Stimulated activated CD4-positive, alpha-beta T cell treated with anti-CD3 and anti-CD28 coated beads, Interleukin-4, amount 100 ng/mL, for 48 hours (primary cell): ENCODE measurements at regions not wholly inside any gene's neighbourhood (a gene's known extent, or its start where the extent isn't known, plus 50 kb on each side); places are given as distances from the start of the nearest gene placed in this dataset.
"Not testable (repeated sequence)": the region's sequence is repeated elsewhere in the genome, so short reads cannot be mapped to it uniquely, and the experiment has no call there.

Experiments
- DNase-seq, 2 donors: peaks; one replicate each; pipeline ENCODE4 v3.0.0-alpha.2; 2020; ENCODE audit warnings: low read depth in 2 of 2

DNA sequence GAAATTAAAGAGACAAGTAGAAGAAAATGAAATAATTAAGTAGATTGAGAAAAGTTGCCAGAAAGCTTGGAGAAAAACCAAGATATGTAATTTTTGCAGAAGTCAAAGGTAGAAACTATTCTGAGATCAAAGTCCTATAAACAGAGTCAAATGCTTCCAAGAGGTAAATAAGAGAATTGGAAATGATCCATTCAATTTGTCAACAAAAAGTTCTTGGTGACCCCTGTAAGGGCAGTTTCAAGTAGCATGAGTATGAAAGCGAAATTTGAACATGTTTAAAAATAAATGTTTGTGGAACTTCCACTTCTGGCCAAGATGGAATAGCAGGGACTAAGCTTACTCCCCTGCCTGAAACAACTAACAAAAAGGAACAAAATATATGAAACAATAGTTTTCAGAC, 562.0 kb downstream of the SMARCA1 start:
- DNase-seq = no peak

DNA sequence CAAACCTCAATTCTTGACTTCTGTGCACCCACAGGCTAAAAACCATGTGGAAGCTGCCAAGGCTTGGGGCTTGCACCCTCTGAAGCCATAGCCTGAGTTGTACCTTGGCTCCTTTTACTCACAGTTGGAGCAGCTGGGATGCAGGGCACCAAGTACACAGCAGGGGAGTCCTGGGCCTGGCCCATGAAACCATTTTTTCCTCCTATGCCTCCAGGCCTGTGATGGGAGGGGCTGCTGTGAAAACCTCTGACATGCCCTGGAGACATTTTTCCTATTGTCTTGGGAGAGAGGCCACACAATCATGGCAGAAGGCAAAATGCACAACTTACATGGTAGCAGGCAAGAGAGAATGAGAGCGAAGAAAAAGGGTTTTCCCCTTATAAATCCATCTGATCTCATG, 568.6 kb downstream of the SMARCA1 start:
- not testable (repeated sequence) for DNase-seq

DNA sequence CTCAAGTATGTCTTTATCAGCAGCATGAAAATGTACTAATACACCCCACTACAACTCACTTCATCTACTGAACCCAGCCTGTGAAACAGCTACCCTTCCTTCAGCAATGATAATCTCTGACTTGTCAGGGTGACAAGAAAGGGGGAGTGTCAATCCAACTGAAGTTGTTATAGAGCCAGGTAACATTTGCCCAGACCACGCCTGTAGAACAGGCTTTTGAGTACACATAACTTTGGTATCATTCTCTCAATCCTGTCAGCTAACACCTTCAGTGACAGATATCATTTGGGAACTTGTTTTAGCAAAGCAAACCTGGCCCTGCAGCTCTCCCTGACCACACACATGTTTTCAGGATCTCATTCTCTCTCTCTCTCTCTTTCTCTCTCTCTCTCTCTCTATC, 592.2 kb downstream of the SMARCA1 start:
- DNase-seq = no peak

DNA sequence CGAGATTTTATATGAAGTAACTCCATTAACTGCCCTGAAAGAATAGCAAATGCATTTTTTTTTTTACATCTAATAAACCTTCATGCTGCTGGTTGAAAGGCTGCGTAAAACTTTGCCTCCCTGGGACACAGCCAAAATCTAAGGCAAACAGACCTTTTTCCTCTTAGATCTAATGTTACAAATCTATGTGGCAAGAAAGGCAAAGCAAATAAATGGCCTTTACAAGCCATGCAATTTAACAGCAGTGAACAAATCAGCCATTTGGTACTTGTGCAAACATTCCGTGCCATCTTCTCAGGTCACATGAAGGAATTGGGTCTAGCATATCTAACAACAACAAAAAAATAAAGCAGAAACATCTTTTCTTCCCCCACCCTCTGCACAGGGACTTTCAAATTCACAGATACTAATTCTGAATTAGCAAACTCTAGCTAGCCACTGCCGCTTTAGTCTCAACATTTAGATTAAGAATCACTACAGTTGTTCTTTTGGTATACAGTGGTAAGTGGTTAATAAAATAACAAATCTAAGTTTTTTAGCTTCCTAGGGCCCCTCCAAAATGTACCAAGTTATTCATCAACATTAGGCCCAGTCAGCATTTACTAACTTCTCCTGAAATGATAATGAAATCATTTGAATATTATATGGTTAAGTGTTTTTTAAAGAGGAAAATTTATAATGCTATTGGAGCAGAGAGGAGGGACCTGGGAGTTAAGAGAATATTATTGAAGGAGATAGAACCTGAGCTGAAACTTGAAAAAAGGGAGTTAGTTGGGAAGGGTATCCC, 593.8 kb downstream of the SMARCA1 start:
- DNase-seq = no peak

DNA sequence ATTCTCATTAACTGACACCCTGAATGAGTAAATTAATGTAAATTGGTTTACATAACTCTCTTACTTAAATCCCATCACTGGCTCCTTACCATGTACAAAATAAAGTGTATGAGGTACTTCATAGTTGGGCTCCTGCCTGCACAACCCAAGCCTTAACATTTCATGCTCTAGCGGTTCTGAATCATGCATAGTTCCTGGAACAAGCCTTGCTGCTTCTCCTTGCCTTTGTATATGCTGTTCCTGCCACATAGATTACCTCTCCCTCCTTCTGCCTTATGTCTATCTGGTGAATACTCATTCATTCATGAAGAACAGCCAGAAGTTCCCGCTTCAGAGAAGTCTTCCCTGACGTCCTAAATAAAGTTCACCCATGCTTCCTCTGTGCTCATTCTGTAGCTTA, 594.7 kb downstream of the SMARCA1 start:
- no peak for DNase-seq

DNA sequence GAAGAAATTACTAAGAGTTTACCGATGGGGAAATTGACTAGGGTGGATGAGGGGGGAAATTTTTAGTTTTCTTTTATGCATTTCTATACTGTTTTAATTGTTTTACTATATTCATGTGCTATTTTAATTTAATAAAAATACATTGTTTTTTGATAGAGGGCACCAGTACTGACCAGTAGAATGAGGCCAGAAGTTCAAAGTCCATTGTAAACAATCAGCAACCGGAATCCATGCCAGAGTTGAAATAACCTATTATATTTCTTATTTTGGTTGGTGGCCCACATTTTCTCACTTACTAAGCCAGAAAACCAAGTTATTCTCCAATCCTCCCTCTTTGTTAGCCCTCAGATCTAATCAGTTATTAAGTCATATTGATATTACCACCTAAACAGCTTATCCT, 595.9 kb downstream of the SMARCA1 start:
- no peak for DNase-seq

DNA sequence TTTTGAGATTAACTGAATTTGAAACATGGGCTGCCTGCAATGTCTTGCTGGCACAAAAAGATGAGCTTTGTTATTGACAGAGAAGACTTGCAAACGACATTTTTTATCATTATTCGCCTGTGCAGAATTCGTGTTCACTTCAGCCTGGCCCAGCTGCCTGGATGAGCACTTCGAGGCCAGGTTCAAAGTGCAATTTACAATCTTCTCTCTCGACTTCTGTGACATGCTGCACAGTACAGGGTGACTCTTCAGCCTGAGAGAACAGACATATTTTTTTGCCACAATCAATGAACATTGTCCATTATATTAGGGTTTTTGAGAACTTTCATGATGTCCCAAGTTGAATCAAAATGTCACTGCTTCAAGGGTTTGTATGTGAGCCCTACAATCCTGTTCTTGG, 616.5 kb downstream of the SMARCA1 start:
- DNase-seq = no peak

DNA sequence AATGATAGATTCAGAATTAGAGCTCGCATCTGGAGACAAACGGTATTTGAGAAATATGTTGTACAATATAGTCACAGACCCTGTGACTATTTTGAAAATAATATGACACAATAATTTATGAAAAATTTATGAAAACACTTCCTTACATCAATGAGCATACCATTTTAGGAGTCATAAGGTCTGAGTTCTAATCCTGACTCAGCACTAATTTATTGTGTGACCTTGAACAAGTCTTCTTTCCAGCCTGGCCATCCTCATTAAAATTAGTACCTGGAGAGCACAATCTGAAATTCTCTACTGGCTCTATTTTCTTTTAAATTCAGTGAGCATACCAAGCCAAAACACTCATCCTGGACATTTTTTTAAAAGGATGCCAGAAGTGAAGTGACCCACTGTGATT, 622.3 kb downstream of the SMARCA1 start:
- no peak for DNase-seq

DNA sequence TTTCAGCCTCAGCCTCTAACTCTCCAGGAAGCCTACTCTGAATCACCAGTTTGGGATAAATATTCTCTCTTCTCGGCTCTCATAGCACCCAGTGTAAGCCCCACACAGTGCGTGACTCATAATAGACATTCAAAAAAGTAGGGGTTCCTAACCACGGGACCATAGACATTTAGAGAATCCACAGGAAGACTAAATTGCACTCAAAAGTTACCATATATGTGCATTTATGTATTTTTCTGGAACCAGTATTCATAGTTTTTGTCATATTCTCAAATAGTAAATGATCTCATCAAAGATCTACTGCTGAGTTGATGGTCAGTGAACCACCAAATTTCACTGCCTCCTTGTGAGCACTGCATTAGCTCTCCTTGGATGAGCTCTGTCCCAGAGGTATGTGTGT, 625.7 kb downstream of the SMARCA1 start:
- DNase-seq = no peak

DNA sequence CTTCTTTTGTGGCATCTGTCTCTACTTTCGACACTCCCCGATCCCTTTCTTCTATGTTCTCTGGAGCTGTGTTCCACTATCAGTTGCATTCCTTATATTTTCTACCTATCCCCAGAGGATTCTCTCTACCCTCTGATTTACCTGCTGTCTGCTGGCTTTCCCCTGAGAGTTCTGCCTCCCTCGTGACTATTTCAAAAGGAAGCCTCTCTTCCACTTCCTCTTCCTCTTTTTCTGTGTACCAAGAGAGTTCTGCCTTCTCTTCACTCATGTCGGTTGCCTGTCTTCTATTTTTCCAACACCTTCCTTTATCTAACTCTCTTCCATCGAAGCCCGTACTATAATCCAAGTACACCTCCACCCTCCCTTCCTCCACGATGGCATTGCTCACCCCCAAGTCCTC, 631.7 kb downstream of the SMARCA1 start:
- DNase-seq = no peak

DNA sequence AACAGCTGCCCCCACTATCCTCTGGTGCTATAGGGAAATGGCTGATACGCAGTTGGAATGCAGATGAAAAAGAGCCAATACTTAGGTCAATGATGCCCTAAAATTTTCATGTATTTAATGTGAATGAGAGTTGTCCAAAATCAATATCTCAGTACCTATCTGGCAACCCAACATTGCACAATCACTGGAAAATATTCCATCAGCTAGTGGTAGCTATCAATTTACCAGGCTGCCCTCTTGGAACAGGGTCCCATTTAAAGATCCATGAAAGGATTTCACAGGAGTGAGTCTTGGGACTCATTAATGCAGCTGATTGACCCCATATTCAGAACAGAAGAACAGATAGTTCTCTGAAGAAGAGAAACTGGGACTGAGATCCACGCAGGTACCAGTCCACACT, 638.9 kb downstream of the SMARCA1 start:
- no peak for DNase-seq

DNA sequence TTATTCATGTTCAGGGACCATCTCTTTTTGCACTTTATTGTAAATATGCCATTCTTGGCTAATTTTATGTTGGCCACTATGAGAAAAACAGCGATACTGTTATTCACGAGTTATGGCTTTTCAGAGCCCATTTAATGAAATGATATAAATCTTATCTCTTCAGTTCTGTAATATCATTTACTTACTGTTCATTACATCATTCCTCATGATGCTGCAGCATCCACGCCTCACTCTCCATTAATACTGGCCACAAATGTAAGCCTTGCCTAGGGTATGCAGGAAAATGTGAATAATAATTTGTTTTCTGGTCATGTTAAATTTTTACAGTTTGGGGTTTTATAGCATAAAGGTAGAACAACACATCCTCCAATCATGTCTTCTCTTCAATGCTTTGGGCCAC, 639.6 kb downstream of the SMARCA1 start:
- no peak for DNase-seq

DNA sequence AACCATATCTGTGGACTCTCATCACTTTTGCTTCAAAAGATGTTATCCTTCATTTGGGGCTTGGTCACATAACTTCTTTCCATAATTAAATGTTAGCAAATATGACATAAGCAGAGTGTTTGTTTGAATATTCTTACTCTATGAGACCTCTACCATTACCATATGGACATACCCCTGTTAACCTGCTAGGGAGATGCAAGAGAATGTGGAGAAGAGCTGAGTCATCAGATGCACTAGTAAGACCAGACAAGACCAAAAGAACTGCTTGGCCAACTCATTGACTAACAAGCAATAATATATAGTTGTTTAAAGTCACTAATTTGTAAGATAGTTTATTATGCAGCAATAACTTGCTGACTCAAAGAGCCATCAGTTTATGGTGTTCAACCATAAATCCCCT, 652.9 kb downstream of the SMARCA1 start:
- no peak for DNase-seq

DNA sequence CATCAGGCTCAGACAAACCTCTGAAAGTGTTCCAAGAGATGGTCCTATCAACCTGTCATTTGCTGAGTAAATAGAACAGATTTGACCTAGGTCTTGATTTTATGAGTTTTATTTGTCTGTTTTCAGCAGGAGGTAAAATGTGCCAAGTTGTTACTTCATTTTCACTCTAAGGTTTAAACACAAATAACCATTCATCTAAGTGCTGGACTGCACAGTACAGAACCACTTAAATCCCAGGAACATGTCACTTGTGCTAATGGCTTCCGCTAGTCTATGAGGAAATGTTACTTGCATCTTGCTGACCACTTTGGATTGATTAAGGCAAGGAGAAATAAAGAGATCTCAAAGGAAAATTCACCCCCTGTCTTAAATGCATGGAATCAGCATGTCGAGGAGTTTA, 660.7 kb downstream of the SMARCA1 start:
- DNase-seq = no peak

DNA sequence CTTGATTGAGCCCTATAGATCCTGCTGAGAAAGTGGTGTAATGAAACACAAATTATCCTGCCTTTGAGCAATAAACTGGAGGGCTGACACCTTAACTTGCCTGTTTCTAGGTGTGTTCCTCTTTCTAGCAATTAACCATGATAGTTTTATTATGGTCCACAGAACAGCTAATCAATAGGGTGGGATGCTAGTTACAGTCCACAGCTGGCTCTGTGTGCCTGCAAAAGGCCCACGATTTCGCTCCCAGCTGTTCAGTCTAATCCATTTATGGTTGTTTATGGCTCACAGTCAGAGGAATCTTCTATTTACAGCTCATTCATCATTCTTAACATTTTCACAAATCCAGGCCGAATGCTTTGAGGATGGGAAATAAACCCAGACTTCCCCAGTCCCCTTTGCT, 674.9 kb downstream of the SMARCA1 start:
- no peak for DNase-seq

DNA sequence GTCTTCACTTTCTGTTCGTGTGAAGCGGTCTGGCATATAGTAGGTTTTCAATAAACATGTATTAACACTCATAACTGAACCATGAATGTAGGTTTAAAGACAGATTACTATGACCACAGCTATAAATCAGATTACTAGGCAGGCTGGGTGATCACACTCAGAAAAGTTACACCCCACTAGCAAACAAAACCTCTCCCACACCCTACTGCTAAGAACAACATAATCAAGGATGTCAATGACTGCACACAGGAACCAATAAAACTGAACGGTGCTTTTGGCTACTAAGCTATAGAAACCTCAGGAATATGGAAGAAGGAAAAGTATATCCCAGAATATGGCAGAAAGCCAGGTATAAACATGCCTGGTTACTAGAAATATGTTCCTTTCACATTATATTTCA, 676.9 kb downstream of the SMARCA1 start:
- no peak for DNase-seq

DNA sequence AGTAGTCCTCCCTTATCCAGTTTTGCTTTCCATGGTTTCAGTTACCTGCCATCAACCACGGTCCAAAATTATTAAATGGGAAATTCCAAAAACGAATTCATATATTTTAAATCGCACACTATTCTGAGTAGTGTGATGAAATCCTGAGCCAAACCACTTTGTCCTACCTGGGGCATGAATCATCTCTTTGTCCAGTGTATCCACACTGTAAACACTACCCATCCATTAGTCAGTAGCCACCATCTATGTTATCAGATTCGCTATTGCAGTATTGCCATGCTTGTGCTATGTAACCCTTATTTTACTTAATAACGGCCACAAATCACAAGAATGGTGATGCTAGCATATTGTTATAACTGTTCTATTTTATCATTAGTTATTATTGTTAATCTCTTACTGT, 704.6 kb downstream of the SMARCA1 start:
- no peak for DNase-seq

DNA sequence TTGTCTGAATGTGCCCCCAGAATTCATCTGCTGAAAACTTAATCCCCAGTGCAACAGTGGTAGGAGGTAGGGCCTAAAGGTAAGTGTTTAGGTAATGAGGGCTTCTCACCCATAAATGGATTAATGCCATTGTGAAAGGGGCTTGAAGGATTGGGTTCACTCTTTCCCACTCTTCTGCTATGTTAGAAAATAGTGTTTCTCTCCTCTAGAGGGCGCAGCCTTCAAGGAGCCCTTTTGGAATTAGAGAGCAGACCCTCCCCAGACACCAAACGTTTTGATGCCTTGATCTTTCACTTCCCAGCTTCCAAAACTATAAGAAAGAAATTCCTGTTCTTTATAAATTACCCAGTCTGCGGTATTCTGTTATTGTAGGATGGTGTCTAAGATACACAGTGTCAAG, 706.4 kb downstream of the SMARCA1 start:
- no peak for DNase-seq

DNA sequence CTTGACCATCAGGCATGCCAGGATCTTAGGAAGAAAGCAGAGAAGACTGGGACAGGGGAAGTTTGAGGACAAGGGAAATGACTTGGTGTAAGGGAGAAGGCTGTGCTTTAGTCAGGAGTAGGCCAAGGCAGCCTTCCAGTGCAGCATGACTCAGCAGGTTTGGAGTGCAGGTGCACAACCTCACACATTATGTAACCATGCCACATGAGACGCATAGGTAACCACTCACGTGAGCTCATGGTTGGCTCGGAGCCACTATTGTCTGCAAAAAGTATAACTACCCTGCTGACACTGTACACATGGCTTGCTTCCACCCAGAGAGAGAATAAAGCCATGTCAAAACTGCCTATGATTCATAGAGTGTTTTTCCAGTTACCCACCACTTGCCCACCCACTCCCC, 715.9 kb downstream of the SMARCA1 start:
- DNase-seq = no peak

DNA sequence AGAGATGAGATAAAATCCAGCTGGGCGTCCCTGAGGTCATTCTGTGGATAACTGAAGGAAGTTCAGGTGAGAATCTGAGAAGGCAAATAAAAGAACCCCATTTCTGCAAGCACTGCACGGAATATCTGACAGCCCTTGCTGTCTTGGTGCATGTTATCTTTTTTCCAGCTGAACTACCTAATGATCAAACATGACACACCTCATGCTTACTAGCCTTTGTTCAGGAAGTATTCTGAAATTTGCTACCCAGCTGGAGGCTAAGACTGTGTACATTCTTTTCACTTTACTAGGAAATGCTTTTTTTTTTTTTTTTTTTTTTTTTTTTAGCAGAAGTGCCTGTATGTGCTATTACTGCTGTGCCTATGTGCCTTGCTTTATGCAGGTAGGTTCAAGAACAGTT, 718.1 kb downstream of the SMARCA1 start:
- DNase-seq = no peak

DNA sequence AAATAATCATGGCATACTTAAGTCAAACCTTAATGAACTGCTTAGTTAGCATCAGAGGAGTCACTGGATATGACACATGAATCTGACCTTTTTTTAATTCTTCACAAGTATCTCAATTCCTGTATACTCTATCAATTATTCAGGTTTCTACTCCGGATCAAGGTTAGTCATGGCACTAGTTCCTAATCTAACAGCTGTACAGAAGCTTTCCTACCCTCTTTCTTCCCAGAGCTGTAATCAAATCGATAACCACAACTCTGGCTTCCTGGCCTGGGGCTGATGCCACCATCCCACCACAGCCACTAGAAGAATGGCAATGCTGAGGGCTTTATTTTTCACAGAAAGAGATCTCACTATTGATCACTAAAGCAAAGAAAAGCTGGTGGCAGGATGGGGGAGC, 718.5 kb downstream of the SMARCA1 start:
- DNase-seq = no peak

DNA sequence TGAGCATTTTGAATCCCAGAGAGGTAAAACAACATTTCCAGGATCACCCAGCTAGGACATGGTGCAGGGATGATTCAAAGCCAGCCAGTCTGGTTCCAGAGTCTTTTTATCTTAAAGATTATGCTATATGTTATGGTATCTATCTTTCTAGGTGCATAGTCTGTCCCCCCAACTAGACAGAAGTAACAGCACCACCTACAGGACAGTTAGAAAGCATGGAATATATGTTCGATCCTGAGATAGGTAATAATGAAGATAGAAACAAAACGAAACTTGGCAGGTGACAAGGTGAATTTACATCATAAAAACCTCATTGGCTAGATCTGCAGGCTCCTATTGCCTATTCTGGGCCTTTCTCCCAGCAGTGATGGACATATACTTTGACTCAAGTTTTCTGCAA, 723.2 kb downstream of the SMARCA1 start:
- DNase-seq = no peak

DNA sequence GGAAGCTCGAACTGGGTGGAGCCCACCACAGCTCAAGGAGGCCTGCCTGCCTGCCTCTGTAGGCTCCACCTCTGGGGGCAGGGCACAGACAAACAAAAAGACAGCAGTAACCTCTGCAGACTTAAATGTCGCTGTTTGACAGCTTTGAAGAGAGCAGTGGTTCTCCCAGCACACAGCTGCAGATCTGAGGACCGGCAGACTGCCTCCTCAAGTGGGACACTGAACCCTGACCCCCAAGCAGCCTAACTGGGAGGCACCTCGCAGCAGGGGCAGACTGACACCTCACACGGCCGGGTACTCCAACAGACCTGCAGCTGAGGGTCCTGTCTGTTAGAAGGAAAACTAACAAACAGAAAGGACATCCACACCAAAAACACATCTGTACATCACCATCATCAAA, 730.9 kb upstream of the ACTRT1 start:
- DNase-seq = not testable (repeated sequence)

DNA sequence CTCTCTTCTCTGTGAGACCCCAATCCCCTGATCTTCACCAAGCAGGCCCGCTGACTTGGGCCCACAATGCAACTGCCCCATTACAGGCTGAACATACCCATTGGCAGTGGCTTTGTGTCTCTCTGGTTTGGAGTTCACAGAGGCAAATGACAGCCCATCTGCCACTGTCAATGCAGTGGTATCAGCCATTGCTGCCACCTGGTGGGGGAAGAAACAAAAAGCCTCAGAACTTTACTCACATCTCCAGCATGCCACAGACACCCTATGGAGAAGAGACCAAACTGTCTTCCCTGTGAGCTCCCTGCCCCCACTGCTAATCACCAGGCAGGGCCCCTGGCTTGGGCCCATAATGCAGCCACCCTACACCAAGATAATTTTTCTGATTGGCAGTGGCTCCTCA, 729.3 kb upstream of the ACTRT1 start:
- DNase-seq = no peak
